GM12878 (cell line): ENCODE measurements at regions not wholly inside any gene's neighbourhood (a gene's known extent, or its start where the extent isn't known, plus 50 kb on each side); places are given as distances from the start of the nearest gene placed in this dataset.

ENCODE experiments used
- ATF3 ChIP-seq: IDR thresholded peaks from 2 replicates; pipeline ENCODE4 v1.6.1; 2011; ENCODE audit warnings: low read depth, mild to moderate bottlenecking, low read length, moderate library complexity, borderline replicate concordance; ENCODE audit errors: extremely low read depth
- CEBPZ ChIP-seq: fragments of 150-350 bp; IDR thresholded peaks from 2 replicates; pipeline ENCODE4 v1.6.1; 2016; ENCODE audit warnings: low read depth, low read length
- CREB1 ChIP-seq: IDR thresholded peaks from 2 replicates; pipeline ENCODE4 v1.6.1; 2012; ENCODE audit warnings: low read depth, mild to moderate bottlenecking, inconsistent platforms
- CTCF ChIP-seq, 3 experiments: IDR thresholded peaks in 2 of 3; conservative IDR thresholded peaks in 1 of 3; 2 replicates each; pipeline ENCODE4 v1.5.1; 2011; ENCODE audit warnings: low read depth in 3 of 3, low read length in 3 of 3, mild to moderate bottlenecking in 3 of 3, control low read depth in 2 of 3, moderate library complexity in 2 of 3, inconsistent platforms in 1 of 3, mixed read lengths in 1 of 3; ENCODE audit not compliant: control insufficient read depth in 2 of 3, insufficient read depth in 1 of 3; ENCODE audit errors: extremely low read depth in 1 of 3
- EZH2 ChIP-seq: IDR thresholded peaks from 2 replicates; pipeline ENCODE4 v1.6.1; 2012; ENCODE audit warnings: low read depth, mild to moderate bottlenecking, control low read depth, inconsistent platforms, low read length, borderline replicate concordance; ENCODE audit not compliant: control insufficient read depth
- NFIC ChIP-seq: IDR thresholded peaks from 2 replicates; pipeline ENCODE4 v1.6.1; 2012; ENCODE audit warnings: low read depth, mild to moderate bottlenecking, inconsistent platforms, low read length, moderate library complexity
- NFXL1 ChIP-seq: fragments of 450-650 bp; IDR thresholded peaks from 2 replicates; pipeline ENCODE4 v1.6.1; 2017; ENCODE audit warnings: antibody characterized with exemption, mild to moderate bottlenecking, borderline replicate concordance
- NFYB ChIP-seq: IDR thresholded peaks from 2 replicates; pipeline ENCODE4 v1.6.1; 2011; ENCODE audit warnings: low read depth, mild to moderate bottlenecking, low read length, improper control_type of control experiment, moderate library complexity; ENCODE audit not compliant: insufficient read depth
- POLR2A ChIP-seq: IDR thresholded peaks from 2 replicates; pipeline ENCODE4 v1.6.1; 2011; ENCODE audit warnings: low read depth, mild to moderate bottlenecking, low read length
- RFX5 ChIP-seq: IDR thresholded peaks from 2 replicates; pipeline ENCODE4 v1.6.1; 2011; ENCODE audit warnings: low read depth, low read length, improper control_type of control experiment
- TCF7 ChIP-seq: IDR thresholded peaks from 2 replicates; pipeline ENCODE4 v1.6.1; 2014; ENCODE audit warnings: antibody characterized with exemption, borderline replicate concordance
- ZZZ3 ChIP-seq: IDR thresholded peaks from 2 replicates; pipeline ENCODE4 v1.6.1; 2011; ENCODE audit warnings: low read depth; ENCODE audit not compliant: control insufficient read depth, insufficient read length

GRCh38 chr5:56311306-56311905 lies 78.3 kb upstream of the ANKRD55 start:
- TF ChIP-seq NFXL1 (no peak), CEBPZ (no peak), RFX5 (no peak), NFIC (no peak), ZZZ3 (no peak), CTCF (IDR thresholded peaks at IDR 0.05 in 2 of 3, conservative IDR thresholded peaks at IDR 0.05 in 1 of 3; ENCODE audit: control insufficient read depth in 2 of 3, extremely low read depth in 1 of 3, insufficient read depth in 1 of 3, low read depth in 3 of 3, low read length in 3 of 3) (no peak), ATF3 (no peak), CREB1 (no peak), TCF7 (no peak), POLR2A (no peak), NFYB (no peak), EZH2 (no peak)
